Body of pancreas (tissue), 4 donors: ENCODE measurements at regions not wholly inside any gene's neighbourhood (a gene's known extent, or its start where the extent isn't known, plus 50 kb on each side); places are given as distances from the start of the nearest gene placed in this dataset.

Source experiments
- POLR2A ChIP-seq, 3 donors: fragments of 450-650 bp; IDR thresholded peaks; one replicate each; pipeline ENCODE4 v1.6.1; 2016; ENCODE audit warnings: antibody characterized with exemption in 3 of 3, mild to moderate bottlenecking in 2 of 3
- TF ChIP-seq, protein P1 (sequence below), 7 experiments: fragments of 450-650 bp in 4 of 7; fragments of 200-600 bp in 3 of 7; sonication (generic) in 3 of 7; IDR thresholded peaks; one replicate each; pipeline ENCODE4 v1.5.1; 2016 to 2019; ENCODE audit warnings: antibody characterized with exemption in 7 of 7

GRCh38 chr2:51990684-51991083 lies 958.8 kb upstream of the NRXN1 start:
- TF ChIP-seq, protein P1, sequence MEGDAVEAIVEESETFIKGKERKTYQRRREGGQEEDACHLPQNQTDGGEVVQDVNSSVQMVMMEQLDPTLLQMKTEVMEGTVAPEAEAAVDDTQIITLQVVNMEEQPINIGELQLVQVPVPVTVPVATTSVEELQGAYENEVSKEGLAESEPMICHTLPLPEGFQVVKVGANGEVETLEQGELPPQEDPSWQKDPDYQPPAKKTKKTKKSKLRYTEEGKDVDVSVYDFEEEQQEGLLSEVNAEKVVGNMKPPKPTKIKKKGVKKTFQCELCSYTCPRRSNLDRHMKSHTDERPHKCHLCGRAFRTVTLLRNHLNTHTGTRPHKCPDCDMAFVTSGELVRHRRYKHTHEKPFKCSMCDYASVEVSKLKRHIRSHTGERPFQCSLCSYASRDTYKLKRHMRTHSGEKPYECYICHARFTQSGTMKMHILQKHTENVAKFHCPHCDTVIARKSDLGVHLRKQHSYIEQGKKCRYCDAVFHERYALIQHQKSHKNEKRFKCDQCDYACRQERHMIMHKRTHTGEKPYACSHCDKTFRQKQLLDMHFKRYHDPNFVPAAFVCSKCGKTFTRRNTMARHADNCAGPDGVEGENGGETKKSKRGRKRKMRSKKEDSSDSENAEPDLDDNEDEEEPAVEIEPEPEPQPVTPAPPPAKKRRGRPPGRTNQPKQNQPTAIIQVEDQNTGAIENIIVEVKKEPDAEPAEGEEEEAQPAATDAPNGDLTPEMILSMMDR (IDR thresholded peaks at IDR 0.05) = no peak
- TF ChIP-seq POLR2A (IDR thresholded peaks at IDR 0.05) = no peak
